ENCODE measurements at regions not wholly inside any gene's neighbourhood (a gene's known extent, or its start where the extent isn't known, plus 50 kb on each side); places are given as distances from the start of the nearest gene placed in this dataset.

- H3F3A ChIP-seq (replicated peaks; ENCODE audit: insufficient read depth), result peaks cover 3% of the 10 kb centered on the region
- no peak overlapping the region for H3K27ac ChIP-seq (ENCODE audit: low read depth in 2 of 2, low read length in 1 of 2)
- no peaks in the 10 kb centered on the region for H3K36me3 ChIP-seq (replicated peaks in 1 of 2; ENCODE audit: control insufficient read depth in 1 of 2, insufficient read depth in 2 of 2, low read length in 1 of 2)
- no peaks in the 10 kb centered on the region for H3K4me1 ChIP-seq (ENCODE audit: control insufficient read depth in 1 of 2, insufficient read depth in 2 of 2, low read depth in 1 of 2, low read length in 1 of 2)
- H3K4me2 ChIP-seq, result no peak overlapping the region
- TF ChIP-seq FOSL2 (IDR thresholded peaks at IDR 0.05; ENCODE audit: borderline replicate concordance, low read depth) (no peak), EP300 (IDR thresholded peaks at IDR 0.05; ENCODE audit: borderline replicate concordance in 1 of 2, low read depth in 1 of 2, low read length in 1 of 2) (no peak), ELF1 (IDR thresholded peaks at IDR 0.05) (no peak), TEAD4 (IDR thresholded peaks at IDR 0.05; ENCODE audit: borderline replicate concordance, insufficient read depth) (no peak), TAF1 (IDR thresholded peaks at IDR 0.05; ENCODE audit: borderline replicate concordance, low read depth, low read length) (no peak), GABPA (IDR thresholded peaks at IDR 0.05; ENCODE audit: low read depth) (no peak), SMC3 (IDR thresholded peaks at IDR 0.05; ENCODE audit: low read depth, low read length) (no peak), NFIC (IDR thresholded peaks at IDR 0.05; ENCODE audit: borderline replicate concordance) (no peak), RAD21 (IDR thresholded peaks at IDR 0.05; ENCODE audit: low read length) (no peak), MAX (IDR thresholded peaks at IDR 0.05; ENCODE audit: low read depth) (no peak), RXRA (IDR thresholded peaks at IDR 0.05; ENCODE audit: borderline replicate concordance, low read depth) (no peak), RFX5 (IDR thresholded peaks at IDR 0.05; ENCODE audit: low read length) (no peak), MEF2A (IDR thresholded peaks at IDR 0.05; ENCODE audit: borderline replicate concordance, low read depth) (no peak), YY1 (IDR thresholded peaks at IDR 0.05; ENCODE audit: low read depth) (no peak), REST (IDR thresholded peaks at IDR 0.05; ENCODE audit: low read depth, low read length) (no peak), PBX3 (IDR thresholded peaks at IDR 0.05) (no peak), MXI1 (IDR thresholded peaks at IDR 0.05; ENCODE audit: low read depth, low read length) (no peak), TCF12 (IDR thresholded peaks at IDR 0.05) (no peak), FOXJ3 (CRISPR knock-in tag; IDR thresholded peaks at IDR 0.05) (no peak)
- no peaks in the 10 kb centered on the region for H4K20me1 ChIP-seq (ENCODE audit: insufficient read depth)
- no peak overlapping the region for H3K9ac ChIP-seq
- H2AFZ ChIP-seq (ENCODE audit: low read depth), result no peak overlapping the region
- no peaks in the 10 kb centered on the region for H3K79me2 ChIP-seq (ENCODE audit: insufficient read depth)
- 45% methylated on average over 1 of the region's 1 CpG for WGBS (ENCODE audit: low lambda C conversion rate)
- no peaks in the 10 kb centered on the region for H3K9me3 ChIP-seq
- H3K27me3 ChIP-seq (ENCODE audit: insufficient read depth), result no peaks in the 10 kb centered on the region
- H3K4me3 ChIP-seq (ENCODE audit: low read depth in 2 of 2, low read length in 1 of 2), result no peak overlapping the region
- no peak for DNase-seq
- ChIA-PET CTCF (no interaction called here), POLR2A (no interaction called here)
- H3K9me2 ChIP-seq, result no peaks in the 10 kb centered on the region
Measured at GRCh38 chr13:109951491-109951890, 165.1 kb upstream of the IRS2 start.
